RWPE1 (cell line): ENCODE measurements at regions not wholly inside any gene's neighbourhood (a gene's known extent, or its start where the extent isn't known, plus 50 kb on each side); places are given as distances from the start of the nearest gene placed in this dataset.

ENCODE experiments used
- CTCF ChIA-PET: fragments of 350-600 bp; sonication (Branson Sonifier 250); formaldehyde crosslinking; extraction: SDS; loops from one replicate; lab custom pipeline; 2021; lab: Yijun Ruan, JAX
- POLR2A ChIA-PET: fragments of 400-600 bp; formaldehyde crosslinking; extraction: SDS; loops from one replicate; lab custom pipeline; 2020; ENCODE audit warnings: antibody characterized with exemption; ENCODE audit not compliant: low non-redundant PET; lab: Yijun Ruan, JAX
- DNase-seq: peaks from one replicate; pipeline ENCODE4 v3.0.0; 2012; ENCODE audit warnings: low spot score
- H3K27ac ChIP-seq: fragments of 450-650 bp; 2 replicates; pipeline ENCODE4 v1.5.1; 2017
- CTCF ChIP-seq: fragments of 450-650 bp; conservative IDR thresholded peaks from 2 replicates; pipeline ENCODE4 v1.5.1; 2017; ENCODE audit warnings: low read depth, mild to moderate bottlenecking

GRCh38 chr10:117078168-117078837 is 59.8 kb downstream of the VAX1 start:
- DNase-seq, result peak; percentile 20
- no peak for TF ChIP-seq CTCF
- ChIA-PET CTCF (no interaction called here), POLR2A (no interaction called here)
- no peak overlapping the region for H3K27ac ChIP-seq

- DNase-seq, result peak; percentile 39
- ChIA-PET CTCF (no interaction called here), POLR2A (no interaction called here)
- no peak overlapping the region for H3K27ac ChIP-seq
- TF ChIP-seq CTCF, result no peak
Measured at GRCh38 chr10:117075064-117075463, 63.0 kb downstream of the VAX1 start.

- no peak for TF ChIP-seq CTCF
- peak; percentile 45 for DNase-seq
- no peak overlapping the region for H3K27ac ChIP-seq
- POLR2A ChIA-PET, result no interaction called here
- CTCF ChIA-PET, result no interaction called here
Measured at GRCh38 chr10:117074621-117075020, 63.4 kb downstream of the VAX1 start.

- ChIA-PET POLR2A (no interaction called here), CTCF (no interaction called here)
- no peak overlapping the region for H3K27ac ChIP-seq
- TF ChIP-seq CTCF, result no peak
- no peak for DNase-seq
Measured at GRCh38 chr10:117071286-117072050, 66.5 kb upstream of the SHTN1 start.
